ENCODE measurements at regions not wholly inside any gene's neighbourhood (a gene's known extent, or its start where the extent isn't known, plus 50 kb on each side); places are given as distances from the start of the nearest gene placed in this dataset.
"Not testable (repeated sequence)": the region's sequence is repeated elsewhere in the genome, so short reads cannot be mapped to it uniquely, and the experiment has no call there.

- not testable (repeated sequence) for TF ChIP-seq CTCF (IDR thresholded peaks at IDR 0.05); JUND (IDR thresholded peaks at IDR 0.05); USF1 (IDR thresholded peaks at IDR 0.05; ENCODE audit: borderline replicate concordance, low read depth); YY1 (IDR thresholded peaks at IDR 0.05; ENCODE audit: low read depth)
Observed at GRCh38 chr10:47580063-47580462, 56.6 kb upstream of the AGAP9 start.

Measured in SK-N-SH (cell line).